ENCODE measurements at regions not wholly inside any gene's neighbourhood (a gene's known extent, or its start where the extent isn't known, plus 50 kb on each side); places are given as distances from the start of the nearest gene placed in this dataset.

DNA sequence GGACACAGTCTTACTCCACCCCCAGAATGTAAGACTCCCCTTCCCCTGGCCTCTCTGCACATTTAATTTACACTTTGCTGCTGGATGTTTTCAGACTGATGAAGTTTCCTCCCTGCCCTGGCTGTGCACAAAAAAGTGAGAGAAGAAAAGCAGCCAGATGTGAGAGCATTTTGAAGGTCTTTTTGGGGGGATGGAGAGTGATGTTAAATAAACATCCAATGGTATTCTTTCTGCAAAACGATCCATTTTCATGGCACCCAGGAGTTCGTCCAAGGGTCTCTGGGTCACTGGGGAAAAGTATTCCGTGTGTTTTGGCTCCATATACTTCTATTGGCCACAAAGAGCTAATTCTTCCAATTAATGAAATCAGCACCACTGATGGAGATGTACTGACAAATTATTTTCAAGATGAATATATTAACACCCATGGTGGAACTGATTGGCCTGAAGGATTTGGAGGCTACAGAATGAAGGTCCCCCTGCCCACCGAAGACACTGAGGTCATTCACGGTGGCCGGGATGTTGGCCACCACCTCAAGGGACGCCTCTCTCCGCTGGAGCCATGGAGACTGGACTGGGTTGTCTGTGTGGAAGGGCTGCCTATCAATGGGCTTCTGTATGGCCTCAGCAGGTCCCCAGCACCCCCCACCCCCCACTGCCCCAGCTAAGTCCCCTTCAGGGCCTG, 107.6 kb upstream of the PKDCC start:
- DNase-seq (ENCODE audit: missing footprints) (no peak), ATAC-seq (no peak)
- intact Hi-C loops (cut with DNase I): no loop called here

DNA sequence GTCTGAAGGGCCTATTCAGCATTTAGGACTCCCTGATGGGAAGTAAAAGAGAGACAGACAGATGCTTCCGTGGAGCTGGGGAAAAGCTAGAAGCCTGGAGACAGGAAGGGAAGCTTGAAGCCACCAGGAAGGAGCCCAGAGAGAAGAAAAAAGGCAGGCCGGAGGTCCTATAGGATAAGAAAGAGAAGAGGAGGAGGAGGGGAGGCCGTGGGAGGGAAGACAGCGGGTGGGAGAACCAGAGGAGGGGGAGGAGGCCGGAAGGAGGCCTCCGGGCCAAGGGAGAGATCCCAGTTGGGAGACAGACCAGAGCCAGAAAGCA, 107.1 kb upstream of the PKDCC start:
- no peak for DNase-seq (ENCODE audit: missing footprints)
- intact Hi-C loops (cut with DNase I): no loop called here

GRCh38 chr2:41941831-41942230, 106.0 kb upstream of the PKDCC start:
- DNase-seq (ENCODE audit: missing footprints) (no peak), ATAC-seq (no peak)
- intact Hi-C loops (cut with DNase I): no loop called here

More for the DNA sequence above, 107.1 kb upstream of the PKDCC start:
- peak; percentile 47 for ATAC-seq

DNA sequence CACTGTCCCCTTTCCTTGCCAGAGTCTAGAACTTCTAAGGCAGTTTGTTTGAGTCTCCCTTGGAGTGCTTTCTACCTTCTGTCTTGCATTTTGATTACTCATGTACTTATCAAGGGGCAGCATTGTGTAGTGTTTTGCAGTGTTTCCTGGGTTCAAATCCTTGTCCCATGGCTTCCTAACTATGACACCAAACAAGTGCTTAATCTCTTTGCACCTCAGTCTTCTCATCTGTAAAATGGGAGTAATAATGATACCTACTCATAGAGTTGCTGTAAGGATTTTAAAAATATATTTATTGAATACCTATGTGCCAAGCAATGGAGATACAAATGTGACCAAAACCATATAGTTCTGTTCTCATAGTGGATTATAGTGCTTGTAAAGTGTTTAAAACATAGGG, 105.5 kb upstream of the PKDCC start:
- DNase-seq (ENCODE audit: missing footprints) (no peak), ATAC-seq (no peak)

DNA sequence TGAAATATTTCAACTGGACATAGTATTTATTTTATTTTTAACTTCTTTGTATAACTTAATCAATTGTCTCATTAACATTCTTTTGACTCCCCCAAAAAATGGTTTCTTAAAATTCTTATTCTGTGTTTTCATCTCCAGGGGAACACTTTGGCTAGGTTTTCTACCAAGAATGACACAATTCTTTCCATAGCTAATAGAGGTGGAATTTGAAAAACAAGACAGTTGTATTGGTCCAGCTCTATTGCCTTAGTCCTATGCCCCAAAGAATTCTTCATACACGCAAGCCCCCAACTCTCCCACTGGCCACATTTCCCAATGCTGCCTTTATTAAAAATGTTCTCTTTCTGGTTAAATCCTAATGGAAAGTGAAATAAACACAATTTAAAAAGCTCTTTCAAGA, 104.7 kb upstream of the PKDCC start:
- no peak for ATAC-seq
- intact Hi-C loops (cut with DNase I): no loop called here

More for the DNA sequence above, 105.5 kb upstream of the PKDCC start:
- intact Hi-C loops (cut with DNase I): no loop called here

DNA sequence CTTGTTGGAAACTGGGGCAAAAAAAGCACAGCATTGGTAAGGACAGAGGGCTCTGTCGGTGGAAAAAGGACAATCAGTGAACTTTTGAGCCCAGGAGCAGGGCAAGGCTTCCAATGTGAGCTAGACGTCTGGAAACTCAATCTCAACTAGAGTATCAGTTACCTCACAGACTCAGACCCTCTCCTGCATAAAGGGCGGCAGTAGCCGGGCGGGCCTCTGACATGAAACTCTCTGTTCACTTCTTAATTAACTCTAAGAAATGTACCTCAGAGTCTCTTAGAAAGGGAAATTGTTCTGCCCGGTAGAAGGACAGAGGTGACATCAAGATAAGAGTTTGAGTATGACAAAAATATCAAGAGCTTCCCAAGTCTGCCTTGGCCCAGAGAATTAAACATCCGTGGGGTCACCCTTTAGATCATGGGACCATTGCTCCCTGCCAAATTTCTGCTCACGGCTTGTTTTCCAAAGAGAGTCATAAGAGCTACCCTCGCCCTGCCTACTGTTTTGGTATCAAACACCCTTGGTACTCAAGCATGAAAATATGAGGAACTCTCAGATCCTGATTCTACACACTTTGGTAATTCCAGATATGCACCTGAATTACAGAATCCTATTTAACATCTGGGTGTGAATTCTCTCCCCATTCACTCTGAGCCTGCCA, 103.5 kb upstream of the PKDCC start:
- ATAC-seq: no peak
- intact Hi-C loops (cut with DNase I): loop anchor here (2.0 kb wide), 1 partner anchor 18 kb away; no protein-coding TSS in a partner anchor
- no peak for DNase-seq (ENCODE audit: missing footprints)

More for the DNA sequence above, 104.7 kb upstream of the PKDCC start:
- DNase-seq (ENCODE audit: missing footprints): no peak

DNA sequence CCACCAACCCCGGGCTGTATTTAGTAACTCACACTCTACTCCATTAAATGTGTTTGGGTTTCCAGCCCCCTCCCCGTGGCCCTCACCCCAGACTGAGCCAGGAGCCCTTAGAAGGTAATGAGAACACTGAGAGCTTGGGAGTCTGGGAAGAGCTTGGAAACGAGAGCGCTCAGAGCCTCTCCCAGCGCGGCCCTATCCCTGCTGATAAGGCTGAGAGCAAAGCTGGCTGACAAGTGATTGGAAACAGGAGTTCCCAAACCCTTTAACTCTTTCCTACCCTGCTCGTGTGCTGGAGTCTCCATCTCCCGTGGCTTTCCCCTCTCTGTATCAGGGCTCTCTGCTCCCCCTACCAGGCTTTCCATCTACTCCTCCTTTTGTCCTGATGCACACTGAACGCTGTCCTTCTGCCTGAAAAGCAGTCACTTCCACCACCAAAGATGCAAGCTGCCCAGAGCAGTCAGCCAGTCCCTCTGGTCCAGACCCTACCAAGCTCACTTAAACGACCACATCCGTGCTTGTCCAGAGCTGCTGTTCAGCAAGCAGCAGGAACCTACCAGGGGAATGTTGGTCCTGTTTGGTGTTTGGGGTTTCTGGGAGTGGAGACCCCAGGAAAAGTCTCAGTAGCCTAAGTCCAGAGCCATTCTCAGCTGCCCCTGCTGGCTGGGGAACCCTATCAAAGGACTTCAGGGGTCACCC, 100.0 kb upstream of the PKDCC start:
- intact Hi-C loops (cut with DNase I): loop anchor here (5.0 kb wide), 2 partner anchors 76 to 99 kb away; partner anchors contain the start of gene PKDCC

GRCh38 chr2:41948397-41948763, 99.4 kb upstream of the PKDCC start:
- intact Hi-C loops (cut with DNase I): loop anchor here (5.0 kb wide), 2 partner anchors 76 to 99 kb away; partner anchors contain the start of gene PKDCC
- ATAC-seq (no peak), DNase-seq (ENCODE audit: missing footprints) (no peak)

More for the DNA sequence above, 100.0 kb upstream of the PKDCC start:
- peak; percentile 93 for ATAC-seq
- DNase-seq (ENCODE audit: missing footprints): peak; percentile 83

- no peak for DNase-seq (ENCODE audit: missing footprints)
- intact Hi-C loops (cut with DNase I): loop anchor here (5.0 kb wide), 2 partner anchors 77 to 98 kb away; partner anchors contain the start of gene PKDCC
Measured at GRCh38 chr2:41949091-41949882, 98.5 kb upstream of the PKDCC start.

DNA sequence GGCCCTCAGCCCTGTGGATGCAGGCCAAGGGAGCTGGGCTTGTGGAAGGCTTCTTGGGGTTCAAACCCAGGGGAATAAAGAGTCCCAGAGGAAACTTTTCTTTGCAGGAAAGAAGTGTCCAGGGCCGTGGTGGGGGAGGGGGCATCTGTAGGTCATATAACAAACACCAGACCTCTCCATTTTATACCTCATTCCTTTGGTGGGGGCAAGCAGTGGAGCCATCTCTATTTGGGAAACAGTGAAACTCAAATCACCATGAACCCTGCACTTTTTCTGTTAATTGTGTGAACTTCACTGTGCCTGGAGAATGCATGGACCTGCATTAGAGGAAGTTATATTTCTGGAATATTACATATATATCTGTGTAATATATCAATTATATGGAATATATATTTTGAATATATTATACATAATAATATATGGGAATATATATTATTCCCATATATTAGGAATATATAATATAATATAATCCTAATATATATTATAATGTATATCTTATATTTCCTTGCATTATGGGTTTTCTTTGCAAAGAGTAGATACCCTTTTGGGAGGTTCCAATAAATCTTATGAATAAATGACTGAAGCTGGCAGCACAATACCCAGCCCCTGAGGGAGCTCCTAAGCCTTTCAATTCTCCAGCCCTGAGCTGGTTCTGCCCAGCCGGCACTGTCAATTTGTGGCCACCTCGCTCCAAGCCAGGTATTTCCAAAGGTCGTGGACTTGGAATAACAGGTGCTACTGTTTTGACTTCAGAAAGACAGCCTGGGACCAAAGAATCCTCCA, 97.7 kb upstream of the PKDCC start:
- intact Hi-C loops (cut with DNase I): loop anchor here (5.0 kb wide), 2 partner anchors 78 to 97 kb away; partner anchors contain the start of gene PKDCC

More at GRCh38 chr2:41949091-41949882, 98.5 kb upstream of the PKDCC start:
- ATAC-seq: no peak

GRCh38 chr2:41950666-41950960, 97.2 kb upstream of the PKDCC start:
- DNase-seq (ENCODE audit: missing footprints): no peak
- intact Hi-C loops (cut with DNase I): no loop called here
- no peak for ATAC-seq

More for the DNA sequence above, 97.7 kb upstream of the PKDCC start:
- ATAC-seq (no peak), DNase-seq (ENCODE audit: missing footprints) (no peak)

DNA sequence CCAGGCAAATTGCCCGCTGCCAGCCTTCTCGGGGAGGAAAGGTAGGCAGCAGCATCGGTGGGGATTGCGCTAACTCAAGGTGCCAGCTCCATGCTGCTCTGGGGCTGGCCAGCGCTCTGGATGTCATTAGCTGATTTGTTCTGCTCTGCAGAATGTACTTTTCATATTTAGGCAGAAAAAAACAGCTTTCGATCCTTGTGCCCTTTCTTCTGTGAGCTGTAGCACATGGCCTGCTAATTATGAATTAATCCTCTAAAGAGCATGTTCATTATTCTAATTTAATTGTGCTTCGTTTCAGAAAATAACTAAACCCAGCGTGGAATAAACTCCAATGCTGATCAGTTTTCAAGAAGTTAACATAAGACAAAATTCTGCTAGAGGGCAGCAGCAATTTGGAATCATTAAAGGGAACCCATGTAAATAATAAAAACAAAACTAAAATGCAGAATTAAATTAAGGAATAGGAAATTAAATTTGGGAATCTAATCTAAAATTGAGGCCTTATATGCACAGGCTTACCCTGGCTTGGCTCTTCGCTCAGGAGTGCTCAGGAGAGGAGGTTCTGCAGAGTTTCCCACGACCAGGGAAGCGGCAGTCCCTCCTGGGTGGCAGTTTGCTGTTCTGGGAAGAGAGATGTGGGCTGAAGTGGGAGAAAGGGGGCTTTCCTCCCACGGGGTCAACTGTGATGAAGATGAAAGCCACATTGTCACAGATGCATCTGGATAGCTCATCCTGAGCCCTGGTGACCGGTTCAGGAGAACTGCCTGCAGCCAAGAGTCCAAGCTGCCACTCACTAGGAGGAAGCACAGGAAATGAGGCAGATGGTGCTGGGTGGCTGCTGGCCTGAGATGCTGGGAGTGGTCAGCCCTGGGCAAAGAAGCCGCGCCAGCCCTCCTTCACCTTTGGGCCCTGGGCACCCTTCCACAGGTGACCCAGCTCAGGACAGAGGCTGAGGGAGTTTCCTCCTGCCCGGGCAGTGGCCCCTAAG, 93.2 kb upstream of the PKDCC start:
- intact Hi-C loops (cut with DNase I): no loop called here
- ATAC-seq (peak; percentile 33), DNase-seq (ENCODE audit: missing footprints) (no peak)

GRCh38 chr2:41955316-41956043, 92.3 kb upstream of the PKDCC start:
- intact Hi-C loops (cut with DNase I): no loop called here
- ATAC-seq (no peak), DNase-seq (ENCODE audit: missing footprints) (no peak)

GRCh38 chr2:41957431-41957830, 90.4 kb upstream of the PKDCC start:
- intact Hi-C loops (cut with DNase I): no loop called here
- ATAC-seq (no peak), DNase-seq (ENCODE audit: missing footprints) (no peak)

GRCh38 chr2:41958251-41958650, 89.6 kb upstream of the PKDCC start:
- no peak for ATAC-seq
- intact Hi-C loops (cut with DNase I): no loop called here
- no peak for DNase-seq (ENCODE audit: missing footprints)

- DNase-seq (ENCODE audit: missing footprints): no peak
- intact Hi-C loops (cut with DNase I): no loop called here
- ATAC-seq: no peak
Measured at GRCh38 chr2:41958775-41959174, 89.0 kb upstream of the PKDCC start.

GRCh38 chr2:41959760-41960159, 88.1 kb upstream of the PKDCC start:
- intact Hi-C loops (cut with DNase I): no loop called here
- DNase-seq (ENCODE audit: missing footprints): no peak
- no peak for ATAC-seq

All from Right ventricle myocardium inferior (tissue), 1 donor.